Central memory CD4-positive, alpha-beta T cell (primary cell): ENCODE measurements at regions not wholly inside any gene's neighbourhood (a gene's known extent, or its start where the extent isn't known, plus 50 kb on each side); places are given as distances from the start of the nearest gene placed in this dataset.
A peak's percentile ranks its signal among the peaks of the same experiment; 100 is the strongest.

Source experiments
- DNase-seq: peaks from one replicate; pipeline ENCODE4 v3.0.0; 2022

DNA sequence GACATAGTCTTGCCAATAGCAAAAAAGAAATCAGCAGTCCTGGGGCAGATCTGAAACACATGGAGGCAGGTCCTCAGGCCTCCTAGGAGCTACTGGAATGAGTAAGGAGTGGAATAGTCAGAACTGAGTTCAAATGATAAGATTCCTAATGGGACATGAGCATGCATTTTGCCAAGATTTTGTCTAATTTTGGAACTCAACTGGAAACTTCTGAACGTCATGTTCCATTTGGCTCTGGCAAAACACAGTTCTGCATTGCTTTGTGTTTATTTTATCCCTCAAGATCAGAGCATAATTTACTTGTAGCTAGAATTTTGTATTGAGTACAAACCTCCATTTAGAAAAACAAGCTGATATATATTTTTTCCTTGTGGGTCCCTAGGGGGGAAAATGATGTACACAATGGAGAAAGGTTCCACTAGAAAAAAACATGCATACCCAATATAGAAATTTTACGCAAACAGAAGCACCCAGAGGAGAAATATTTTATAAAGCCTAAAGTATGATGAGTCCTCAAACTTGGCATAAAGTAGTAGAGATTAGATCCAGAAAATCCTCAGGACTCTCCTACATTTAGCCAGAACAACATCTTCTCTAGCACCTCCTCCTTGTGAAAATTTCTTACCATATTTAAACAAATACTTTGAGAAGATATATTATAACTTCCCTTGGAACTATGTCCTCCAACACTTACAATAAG, 149.0 kb upstream of the SERP2 start:
- no peak for DNase-seq

DNA sequence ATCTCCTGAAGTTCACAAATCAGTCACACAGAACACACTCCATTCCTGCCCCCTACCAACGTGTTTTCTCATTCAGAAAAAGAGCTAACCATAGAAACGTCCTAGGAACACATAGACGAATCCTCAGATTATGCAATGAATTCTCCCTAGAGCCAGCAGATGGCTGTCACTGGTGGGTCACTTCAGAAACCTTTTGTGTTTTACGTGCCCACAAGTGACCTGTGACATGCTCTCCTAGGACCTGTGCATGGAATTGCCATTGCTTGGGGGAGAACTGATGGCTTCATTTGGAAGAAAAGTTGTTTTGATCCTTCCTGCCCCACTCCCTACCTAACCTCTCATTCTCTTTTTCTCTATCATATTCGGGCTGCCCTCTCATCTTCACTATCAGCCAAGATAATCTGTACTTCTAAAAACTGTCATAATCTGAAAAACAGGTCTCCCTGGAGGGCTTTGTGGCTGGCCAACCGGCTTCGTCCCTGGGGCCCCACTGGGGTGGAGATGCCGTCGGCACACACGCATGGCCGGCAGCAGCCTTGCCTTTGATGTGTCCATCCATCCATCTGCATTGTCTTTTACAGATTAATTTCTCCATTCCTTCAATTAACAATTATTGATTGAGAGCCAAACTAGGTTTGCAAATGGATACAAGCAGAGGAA, 144.1 kb upstream of the SERP2 start:
- no peak for DNase-seq

DNA sequence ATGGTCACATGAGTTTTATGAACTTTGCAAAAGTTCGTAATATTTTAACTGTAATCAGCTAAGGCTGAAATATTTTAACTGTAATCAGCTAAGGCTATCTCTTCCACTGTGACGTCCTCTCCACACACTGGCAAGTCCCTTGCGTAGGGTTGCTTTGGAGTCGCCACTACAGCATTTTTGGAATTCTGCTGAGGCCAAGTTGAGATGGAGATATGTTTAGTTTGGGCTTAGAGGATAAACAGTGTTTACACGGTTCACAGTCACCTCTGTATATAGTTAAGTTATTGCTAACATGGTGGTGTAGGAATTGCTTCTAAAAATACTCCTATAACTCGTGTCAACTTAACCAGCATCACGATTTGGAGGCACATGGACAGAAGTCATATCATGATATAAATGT, 143.6 kb upstream of the SERP2 start:
- no peak for DNase-seq

DNA sequence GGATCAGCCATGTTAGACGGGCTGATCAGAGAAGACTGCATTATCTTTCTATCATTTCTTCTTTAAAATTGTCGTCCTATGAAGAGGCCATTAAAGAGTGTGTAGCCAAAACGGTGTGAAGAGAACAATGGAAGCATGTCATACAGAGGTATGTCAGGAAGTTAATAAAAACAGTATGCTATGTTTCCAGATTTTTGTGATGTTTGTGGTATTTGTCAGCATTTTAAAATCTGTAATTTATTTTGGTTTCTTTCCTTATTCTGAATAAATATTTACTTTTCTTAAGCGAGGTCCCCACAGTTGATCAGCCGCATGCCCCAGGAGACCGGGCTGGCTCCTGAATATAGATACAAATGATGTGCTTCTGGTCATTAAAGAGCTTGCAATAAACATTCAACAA, 142.9 kb upstream of the SERP2 start:
- DNase-seq: no peak

DNA sequence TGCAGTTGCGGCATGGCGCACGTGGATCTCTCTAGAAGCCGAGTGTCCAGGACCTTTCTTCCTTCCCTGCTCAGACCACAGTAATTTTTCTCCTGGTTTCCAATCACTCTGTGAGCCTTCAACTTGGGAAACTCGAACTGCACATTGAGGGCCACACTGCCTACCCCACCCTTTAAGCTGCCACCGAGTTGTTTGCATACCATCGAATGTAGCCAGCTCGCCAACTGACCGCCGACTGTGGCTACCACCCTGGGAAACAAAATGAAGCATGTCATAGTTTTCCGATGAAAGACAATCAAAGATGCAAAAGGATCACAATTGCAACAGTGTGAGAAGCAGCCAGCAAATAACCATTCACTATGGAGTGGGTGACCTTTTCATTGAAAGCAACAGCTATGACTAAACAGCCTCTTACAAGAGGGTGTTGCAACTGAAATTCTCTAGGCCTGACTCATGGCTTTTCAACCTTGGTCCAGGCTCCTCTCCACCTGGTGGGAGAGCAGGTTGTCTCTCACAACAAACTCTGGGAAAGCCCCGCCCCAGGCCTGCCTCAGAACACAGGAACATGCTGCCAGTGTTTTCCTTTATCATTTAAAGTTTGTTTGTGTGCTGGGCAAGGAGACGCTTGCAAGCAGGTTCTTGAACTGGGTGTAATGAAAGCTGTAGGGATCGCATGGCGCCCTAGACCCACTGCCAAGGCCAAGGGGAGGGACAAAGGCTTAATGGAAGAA, 141.7 kb upstream of the SERP2 start:
- no peak for DNase-seq

DNA sequence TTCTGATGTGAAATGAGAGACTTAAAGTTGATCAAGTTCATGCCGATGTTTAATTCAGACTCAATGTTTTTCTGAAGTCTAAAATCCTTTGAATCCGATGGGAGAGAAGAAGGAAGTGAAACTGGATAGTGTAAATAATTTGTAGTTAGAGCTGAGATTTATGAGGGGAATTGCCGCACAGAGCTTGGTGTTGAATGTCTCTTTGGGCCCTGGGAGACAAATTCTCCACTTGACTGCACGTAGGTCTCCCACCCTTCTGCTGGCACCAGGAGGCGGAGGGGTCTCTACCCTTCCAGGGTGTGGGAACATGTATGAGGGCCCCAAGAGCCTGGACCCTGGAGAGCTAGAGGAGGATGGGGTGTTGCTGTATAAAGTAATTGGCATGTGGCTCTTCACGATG, 140.8 kb upstream of the SERP2 start:
- no peak for DNase-seq

DNA sequence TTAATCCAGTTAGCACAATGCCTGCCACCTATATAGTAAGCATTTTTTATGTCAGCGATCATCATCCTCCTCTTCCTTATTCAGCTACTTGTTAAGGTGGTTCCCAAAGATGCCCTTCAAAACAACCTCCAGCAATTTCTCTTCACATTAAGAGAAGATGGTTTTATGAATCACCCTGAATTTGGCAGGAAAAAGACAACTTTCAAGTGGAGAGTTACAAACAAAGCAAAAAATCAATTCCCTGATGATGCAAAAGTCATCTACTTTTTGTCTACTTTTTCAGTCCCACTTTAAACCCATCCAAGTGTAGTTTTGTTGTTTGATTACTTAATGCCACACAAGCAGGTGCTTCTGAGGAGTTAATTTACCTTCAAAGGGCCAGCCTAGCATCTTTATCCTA, 139.1 kb upstream of the SERP2 start:
- DNase-seq: no peak

DNA sequence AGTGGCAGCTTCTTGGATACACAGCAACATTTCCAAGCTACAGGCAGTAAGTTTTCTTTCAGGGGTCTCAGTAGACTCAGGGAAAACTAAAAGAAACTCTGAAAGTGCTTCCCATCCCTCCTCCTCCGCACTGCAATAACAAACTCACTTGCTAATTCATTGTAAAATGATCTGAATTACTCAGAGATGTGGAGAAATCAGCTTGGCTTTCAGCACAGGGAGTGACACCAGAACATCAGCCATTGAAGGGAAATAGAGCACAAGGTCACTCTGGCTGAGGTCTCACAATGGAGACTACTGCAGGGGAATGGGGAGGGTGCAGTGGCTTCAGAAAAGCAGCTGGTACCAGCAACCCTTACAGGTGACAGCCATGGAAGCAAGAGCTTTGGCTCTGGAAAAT, 137.3 kb upstream of the SERP2 start:
- no peak for DNase-seq

DNA sequence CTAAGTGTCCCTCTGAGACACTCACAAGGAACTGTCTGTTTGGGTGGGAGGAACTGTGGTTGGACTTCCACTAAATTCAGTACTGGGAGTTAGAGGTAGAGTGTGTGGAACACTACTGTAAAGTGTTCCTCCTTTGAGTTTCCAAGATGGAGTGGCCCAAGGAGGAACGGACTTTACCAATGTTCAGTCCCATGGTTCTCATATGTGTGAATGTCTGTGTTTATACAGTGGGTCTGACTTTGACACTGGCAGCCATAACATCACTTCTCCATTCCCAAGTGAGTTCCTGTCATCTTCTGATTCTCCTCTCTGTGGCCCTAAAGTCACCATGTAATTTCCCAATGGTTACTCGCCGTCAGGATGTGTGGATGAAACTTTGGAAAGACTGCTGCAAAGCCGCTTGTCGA, 136.8 kb upstream of the SERP2 start:
- no peak for DNase-seq

DNA sequence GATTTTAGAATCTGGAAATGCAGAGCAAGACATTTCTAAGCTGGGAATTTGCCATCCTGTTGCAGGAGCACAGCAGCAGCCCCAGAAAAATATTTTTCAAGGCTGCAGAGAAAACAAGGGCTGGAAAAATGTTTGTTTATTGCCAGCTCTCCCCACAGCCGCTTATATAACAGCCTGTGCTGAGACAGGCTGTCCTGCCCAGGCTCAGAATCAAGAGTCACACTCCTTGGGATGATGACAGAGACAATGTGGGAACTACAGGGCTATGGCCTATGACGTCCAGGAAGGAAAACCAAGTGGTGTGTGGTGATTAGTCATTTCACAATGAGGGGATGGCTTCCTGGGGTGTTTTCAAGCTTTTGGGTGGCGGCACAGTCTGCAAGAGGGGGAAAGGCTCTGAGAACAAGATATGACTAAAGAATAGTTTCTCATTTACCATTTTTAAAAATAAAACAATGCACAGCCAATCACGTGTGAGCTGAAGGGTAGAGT, 136.3 kb upstream of the SERP2 start:
- DNase-seq: no peak

DNA sequence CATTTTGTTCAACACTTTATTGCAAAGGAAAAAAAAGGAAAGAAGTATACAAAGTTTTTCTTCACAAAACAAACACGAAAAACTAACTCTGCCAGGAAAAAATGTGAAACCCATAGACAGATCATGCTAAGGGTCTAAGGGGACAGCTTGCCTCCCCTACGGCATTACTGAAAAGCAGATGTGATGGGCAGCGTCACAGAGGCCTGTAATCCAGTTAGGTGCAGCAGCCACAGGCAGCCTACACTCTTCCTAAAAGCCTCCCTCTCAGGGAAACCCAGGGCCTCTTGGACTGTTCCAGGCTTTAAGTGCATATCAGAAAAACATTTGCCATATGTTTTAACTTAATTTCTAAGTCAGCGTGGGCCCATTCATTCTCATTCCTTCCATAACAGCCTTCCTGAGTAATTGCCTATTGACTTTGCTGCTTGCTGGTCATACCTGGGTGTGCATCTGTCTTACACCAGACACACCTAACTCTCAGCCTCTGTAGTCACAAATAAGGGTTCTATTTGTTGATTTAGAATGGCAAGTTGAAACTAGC, 135.7 kb upstream of the SERP2 start:
- DNase-seq: no peak

DNA sequence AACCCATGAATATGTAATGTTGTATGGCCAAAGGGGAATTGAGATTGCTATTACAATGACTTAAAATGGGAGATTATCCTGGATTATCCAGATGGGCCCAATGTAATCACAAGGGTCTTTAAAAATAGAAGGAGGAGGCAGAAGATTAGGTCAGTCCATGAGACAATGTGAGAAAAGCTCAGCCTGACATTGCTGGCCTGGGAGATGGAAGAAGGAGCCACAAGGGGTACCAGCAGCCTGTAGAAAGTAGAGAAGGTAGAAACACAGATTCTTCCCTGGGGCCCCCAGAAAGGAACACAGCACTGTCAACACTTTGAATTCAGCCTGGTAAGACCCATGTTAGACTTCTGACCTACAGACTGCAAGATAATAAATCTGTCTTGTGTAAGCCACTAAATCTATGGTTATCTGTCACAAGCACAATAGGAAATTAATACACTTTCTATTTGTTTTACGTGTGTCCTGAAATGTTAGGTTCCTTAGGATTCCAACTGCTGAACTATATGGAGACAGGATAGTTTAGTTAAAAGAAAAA, 132.9 kb upstream of the SERP2 start:
- DNase-seq: no peak

DNA sequence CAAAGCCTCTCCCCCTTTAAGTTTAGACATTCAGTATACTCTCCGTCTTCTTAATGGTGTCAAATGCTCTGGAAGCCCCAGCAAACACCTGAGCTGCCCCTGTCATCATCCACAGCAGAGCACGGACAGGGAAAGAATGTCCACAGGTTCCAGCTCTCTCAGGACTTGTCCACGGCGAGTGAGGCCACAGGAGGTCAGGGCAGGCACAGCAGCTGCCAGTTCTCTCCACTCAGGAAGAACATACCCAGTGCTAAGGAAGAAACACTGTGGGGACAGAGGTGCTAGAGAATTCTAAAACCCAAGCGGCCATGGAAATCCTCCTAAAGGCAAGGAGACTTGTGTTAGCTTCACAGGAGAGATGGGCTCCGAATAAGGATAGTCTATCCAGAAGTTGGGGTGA, 132.0 kb upstream of the SERP2 start:
- no peak for DNase-seq

DNA sequence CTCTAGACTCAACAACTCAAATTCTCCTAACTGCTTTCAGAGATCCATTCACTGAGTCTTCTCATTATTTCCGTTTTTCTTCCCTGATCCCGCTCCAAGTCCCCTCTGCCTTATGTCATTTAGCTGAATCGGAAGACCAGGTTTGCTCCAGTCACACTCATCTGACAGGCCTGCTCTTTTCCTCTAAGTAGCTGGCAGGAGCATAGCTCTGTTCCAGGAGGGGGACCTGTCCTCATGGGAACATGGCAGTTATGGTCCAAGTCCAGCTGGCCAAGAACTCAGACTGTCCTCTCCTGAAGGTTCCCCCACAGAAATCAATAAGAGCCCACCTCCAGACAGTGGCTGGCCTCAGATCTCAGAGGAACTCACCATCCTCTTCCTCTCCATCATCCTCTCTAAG, 130.9 kb upstream of the SERP2 start:
- no peak for DNase-seq

DNA sequence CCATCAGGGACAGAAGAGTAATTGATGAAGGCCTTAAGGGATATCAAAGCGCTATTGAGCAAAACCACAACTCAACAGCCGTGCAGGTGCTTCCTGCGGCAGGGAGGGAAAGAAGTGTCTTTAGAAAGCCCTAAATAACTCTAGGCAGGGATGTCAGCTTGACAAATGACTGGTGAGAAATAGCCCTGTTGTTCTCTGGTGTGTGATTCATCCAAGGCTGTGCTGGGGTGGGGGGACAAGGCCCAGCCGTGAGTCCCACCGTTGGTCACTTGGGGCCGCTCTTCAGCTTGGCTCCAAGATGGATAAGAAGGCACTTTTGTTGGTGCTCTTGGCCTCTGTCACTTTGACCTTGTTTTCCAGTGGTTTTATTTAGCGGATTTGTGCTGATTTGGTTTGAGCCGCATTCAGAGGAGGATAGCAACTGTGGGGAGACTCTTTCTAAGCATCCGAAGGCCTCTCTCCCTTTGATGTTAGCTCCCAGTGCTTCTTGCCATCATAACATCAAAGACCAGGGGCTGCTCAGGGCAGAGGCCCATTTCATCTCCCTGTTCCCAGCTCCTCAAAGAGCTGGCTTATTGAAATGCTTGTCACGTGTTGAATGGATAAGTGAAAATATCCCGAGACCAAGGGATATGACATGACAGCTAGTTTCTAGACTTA, 130.3 kb upstream of the SERP2 start:
- DNase-seq: no peak

DNA sequence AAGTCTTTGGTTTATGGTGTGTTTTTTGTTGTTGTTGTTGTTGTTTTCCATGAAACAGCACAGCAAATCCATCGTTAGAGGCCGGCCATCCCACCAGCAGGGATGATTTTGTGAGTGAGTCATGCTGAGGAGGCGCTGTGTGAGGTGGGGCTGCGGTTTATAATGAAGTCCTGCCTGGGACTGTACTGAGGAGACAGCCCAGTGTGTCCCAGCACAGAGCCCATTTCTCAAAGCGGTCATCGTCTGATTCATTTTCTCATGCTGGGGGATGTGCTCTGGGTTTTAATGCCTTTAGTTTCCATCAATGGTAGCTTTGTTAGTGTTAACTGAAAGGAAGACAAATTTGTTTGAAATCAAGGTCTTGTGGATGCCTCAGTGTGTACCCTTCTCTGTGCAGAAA, 129.3 kb upstream of the SERP2 start:
- DNase-seq: no peak

DNA sequence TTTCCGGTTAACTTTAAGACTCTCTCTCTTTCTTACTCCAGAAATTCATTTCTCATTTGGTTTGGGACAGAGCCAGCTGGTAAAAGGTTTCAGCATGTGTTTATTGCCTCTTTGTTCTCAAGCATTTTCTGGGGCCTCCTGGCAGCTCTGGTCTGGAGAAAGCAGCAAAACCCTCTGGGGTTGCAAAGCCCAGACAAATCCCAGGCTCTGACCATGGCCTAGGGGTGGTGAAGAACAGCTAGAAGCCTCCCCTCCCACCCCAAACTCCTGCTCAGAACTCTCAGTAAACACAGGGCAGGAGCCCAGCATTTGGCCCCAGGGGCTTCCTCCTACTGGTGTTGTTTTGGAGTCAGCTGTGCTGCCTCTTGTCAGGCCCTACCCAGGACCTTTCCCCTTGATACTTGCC, 124.2 kb upstream of the SERP2 start:
- DNase-seq: no peak

DNA sequence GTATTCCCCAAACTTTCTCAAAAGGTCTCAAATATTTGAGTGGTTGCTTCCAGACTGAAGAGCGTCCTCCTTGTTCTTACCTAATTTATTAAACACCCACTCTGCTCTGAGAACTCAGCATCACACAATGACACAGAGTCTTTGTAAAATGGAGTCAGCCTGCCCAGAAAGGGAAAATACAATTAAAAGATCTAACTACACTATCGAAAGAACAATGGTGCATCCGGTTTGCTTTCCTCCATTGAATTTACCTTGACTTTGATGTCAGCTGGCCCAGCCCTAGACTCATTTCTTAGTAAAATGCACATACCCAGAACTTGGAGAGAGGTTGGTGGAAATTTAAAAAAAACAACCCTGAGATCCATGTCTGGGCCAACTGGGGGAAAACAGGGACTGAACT, 120.7 kb upstream of the SERP2 start:
- no peak for DNase-seq

DNA sequence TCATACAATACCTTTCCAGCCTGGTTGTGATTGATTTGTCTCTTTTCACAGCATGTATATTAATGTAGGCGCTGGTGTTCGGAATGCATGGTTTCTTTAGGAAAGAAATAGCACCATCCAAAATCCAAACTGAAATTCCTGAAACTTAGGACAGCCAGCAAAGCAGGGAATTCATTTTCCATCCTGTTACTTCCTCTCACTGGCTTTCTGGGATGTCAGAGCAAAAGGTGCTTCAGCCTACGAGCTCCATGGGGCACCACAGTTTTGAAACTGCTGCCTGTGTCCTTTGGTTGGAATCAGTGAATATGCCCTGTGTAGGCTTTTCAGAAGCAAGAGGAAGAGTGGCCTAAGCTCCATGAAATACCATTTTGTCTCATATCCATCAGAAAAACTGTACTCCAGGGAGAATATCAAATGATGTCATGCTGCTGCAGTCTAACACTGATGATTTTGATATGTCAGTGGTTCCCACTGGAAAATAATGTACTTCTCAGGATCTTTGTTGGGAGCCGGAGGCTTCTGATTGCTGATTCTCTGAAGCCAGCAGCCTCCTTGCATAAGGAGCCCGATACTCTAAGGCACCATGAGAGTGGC, 117.8 kb upstream of the SERP2 start:
- no peak for DNase-seq

DNA sequence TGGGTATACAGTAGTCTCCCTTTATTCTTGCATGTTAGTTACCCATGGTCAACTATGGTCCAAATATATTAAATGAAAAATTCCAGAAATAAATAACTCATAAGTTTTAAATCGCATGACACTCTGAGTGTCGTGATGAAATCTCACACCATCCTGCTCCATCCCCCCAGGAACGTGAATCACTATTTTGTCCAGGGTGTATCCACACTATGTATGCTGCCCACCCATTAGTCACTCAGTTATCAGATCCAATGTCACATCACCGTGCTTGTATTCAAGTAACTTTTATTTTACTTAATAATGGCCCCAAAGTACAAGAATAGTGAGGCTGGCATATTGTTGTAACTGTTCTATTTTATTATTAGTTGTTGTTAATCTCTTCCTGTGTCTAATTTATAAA, 115.8 kb upstream of the SERP2 start:
- no peak for DNase-seq

DNA sequence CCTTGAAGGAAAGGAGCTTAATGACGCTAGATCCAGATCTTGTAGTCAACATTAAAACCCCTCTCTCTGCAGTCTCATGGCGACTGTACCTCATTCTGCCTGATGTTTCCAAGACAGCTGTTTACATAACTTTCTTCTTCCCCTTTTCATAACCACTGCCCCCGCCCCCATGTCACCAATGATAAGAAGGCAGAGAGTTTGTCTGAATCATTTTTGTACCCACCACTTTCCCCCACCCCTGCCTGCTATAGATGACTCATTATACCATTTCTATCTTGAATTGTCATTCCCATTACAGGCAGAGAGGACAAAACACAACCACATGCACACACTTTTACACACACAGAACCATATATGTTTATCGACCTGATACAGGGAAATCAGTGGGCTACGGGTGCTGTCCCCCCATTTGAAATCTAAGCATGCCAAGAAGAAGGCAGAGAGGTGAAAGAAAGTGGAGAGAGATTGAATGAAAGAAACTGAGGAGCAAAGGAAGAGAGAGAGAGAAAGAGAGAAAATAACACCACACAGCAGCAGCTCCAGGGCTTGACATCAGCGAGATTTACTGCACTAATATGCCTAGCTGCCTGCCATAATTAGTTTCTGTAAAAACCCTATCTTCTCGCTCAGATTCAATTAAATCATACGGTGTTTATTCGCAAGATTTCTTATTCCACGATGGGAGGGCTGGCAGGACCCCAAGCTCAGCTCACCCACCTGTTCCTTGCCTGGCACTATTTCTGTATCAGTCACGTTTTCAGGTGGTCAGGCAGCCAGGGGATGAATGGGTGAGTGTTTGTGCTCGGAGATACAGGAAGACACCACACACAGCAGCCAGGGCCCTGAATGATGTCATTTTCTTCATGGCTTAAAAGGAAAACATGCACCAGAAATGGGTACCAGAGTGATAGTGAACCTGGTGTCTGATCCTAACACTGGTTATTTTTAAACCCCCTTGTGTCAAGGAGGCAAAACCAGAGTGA, 114.3 kb upstream of the SERP2 start:
- peak; percentile 39 for DNase-seq
